ENCODE measurements at regions not wholly inside any gene's neighbourhood (a gene's known extent, or its start where the extent isn't known, plus 50 kb on each side); places are given as distances from the start of the nearest gene placed in this dataset.

GRCh38 chr5:175103746-175104145, 340.2 kb downstream of the DRD1 start:
- DNase-seq, result no peak

GRCh38 chr5:175102717-175103116, 341.3 kb downstream of the DRD1 start:
- DNase-seq, result no peak

DNA sequence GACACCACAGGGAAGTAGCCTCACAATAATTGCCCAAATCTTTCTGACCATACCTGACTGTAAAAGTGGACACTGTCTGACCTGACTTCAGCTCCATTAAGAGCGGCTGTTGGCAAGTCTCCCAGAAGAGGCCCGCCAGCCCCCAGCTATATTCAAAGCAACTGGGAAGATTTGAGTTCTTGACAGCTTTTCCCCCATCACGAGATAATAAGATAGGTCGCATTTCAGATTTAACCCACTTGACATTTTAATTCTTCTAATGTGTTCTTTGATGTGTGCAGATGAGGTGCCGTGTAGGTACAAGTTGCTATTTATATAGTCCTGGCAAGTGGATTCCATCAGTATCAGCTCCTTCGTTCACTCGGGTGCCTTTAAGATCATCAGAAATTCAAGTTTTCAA, 345.7 kb downstream of the DRD1 start:
- DNase-seq, result no peak

- DNase-seq, result no peak
Measured at GRCh38 chr5:175096469-175097165, 347.4 kb downstream of the DRD1 start.

- DNase-seq, result no peak
Measured at GRCh38 chr5:175094461-175094860, 349.5 kb downstream of the DRD1 start.

GRCh38 chr5:175092691-175093090, 351.3 kb downstream of the DRD1 start:
- no peak for DNase-seq

- DNase-seq, result no peak
Measured at GRCh38 chr5:175088963-175089362, 355.0 kb downstream of the DRD1 start.

DNA sequence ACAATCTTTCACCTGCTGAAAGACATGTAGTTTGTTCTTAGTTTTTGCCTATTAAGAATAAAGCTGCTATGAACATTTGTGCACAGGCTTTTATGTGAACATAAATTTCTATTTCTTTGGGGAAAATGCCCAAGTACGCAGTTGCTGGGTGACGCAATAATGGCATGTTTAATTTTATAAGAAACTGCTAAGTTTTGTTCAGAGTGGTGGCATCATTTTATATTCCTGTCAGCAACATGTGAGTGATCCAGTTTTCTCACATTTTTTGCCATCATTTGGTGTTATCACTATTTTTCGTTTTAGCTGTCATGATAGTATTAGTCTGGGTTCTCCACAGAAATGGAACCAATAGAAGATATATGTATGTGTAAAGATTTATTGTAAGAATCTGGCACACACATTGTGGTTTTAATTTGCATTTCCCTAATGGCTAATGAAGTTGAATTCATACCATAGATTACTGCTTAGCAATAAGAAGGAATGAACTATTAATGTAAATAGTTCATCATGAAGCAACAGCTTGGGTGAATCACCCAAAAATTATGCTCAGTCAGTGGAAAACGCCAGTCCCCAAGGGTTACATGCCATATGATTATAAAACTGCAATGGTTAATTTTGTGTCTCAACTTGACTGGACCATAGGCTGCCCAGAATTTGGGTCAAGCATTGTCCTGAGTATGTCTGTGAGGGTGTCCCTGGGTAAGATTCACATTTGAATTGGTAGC, 358.6 kb downstream of the MSX2 start:
- no peak for DNase-seq

DNA sequence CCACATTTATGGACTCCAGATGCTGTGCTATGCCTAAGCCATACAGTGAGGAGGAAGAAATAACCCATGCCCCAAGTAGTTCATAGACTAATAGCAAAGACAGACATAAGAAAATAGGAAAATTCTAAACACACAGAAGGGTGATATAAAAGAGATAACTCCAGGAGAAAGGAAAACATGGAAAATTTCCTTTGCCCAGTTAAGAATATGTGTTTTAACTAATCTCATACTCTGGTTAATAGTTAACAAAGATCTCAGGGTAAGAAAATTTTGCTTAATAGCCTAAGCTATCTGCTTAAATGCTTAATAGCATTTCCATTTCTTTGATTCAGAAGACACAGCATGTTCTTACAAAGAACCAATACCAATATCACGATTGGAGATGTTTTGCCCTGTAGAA, 358.0 kb downstream of the MSX2 start:
- DNase-seq, result no peak

DNA sequence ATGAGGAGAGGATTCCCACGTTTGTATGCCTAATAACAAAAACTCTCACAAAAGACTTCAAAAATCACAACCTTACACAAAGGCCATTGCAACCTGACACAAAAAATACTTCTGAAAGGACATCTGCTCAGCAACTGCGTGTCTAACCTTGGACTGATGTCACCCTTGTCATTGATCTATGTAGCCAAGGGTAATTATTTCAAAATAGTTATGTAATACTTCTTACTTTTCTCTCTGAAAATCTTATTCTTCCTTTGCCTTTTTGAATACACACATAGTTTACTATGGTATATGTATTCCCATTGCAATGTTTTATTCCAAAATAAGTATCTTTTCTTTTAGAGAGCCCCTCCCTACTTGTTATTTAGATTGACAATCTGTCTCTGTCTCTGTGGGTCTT, 355.3 kb downstream of the MSX2 start:
- DNase-seq, result no peak

DNA sequence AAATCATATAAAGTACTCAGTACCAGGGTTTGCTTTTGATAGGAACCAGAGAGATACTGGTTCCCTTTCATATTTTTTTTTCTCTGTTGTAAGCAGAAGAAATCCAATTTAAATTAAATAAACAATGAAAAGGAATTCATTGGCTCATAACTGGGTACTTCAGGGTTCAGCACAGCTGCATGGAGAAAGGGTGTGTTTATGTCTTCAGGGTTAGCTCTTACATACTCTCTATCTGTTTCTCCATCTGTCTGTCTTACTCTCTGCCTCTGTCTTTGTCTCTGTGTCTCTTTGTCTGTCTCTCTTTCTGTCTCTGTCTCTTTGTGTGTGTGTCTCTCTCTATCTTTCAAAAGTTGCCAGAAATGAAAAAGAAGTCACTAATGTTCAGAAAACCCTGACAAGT, 345.9 kb downstream of the MSX2 start:
- DNase-seq, result no peak

GRCh38 chr5:175060257-175060656, 335.9 kb downstream of the MSX2 start:
- DNase-seq, result no peak

DNA sequence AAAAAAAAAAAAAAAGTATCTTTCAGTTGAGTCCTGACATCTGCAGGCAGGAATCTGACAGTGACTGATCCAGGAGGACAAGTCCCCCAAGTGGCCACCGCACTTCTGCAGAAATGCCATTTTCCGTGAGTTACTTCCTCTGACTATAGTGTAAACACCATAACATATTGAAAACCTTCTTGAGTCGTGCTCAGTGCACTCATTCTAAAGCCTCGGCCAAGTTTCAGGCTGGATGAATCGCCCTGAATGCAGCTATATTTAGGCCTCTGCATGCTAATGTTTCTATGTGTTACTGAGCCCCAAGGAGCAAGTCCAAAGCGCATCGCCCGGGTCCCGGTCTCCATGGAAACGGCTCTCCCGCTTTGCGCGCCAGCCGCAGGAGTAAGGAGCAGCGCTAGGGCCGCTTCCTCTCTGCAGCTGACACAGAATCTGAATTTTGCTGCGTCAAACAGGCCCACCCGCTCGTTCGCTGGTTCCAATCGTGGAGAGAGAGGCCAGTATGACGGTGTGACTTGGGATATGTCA, 335.4 kb downstream of the MSX2 start:
- DNase-seq, result no peak

DNA sequence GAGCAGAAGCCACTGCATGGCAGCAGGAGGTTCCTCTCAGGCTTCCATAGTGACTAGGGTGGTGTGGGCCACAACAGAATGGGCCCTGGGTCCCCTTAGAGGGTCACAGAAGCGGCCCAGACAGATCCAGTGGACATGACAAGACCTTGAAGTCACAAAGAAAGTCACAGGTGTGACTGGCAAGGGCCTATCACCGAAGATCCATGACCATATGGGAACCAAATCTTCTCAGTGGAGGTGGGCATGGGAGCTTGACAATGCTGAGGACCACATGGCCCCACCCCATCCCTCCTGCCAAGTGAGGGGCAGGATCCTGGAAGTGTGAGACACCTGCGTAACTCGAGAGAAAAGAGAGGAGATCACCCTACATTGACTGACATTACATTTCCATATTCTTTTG, 332.4 kb downstream of the MSX2 start:
- no peak for DNase-seq

DNA sequence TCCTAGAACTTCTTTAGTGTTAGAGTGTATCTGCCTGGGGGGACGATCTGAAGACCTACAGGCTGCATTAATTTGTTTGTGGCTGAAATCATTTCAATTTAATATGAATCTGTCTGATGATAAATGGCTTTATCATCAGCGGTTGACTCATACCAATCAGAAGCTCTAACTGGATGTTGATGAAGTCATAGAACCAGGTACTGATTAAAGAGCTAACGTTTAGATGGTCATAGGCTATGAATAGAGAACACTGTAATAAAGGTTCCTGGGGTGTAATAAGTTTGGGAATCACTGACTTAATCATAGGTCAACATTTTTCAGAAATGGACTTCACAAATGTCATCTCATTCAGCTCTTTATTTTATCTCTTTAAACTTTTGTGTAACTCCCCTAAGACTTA, 329.9 kb downstream of the MSX2 start:
- no peak for DNase-seq

- DNase-seq, result no peak
Measured at GRCh38 chr5:175052351-175052750, 328.0 kb downstream of the MSX2 start.

GRCh38 chr5:175047048-175047447, 322.7 kb downstream of the MSX2 start:
- DNase-seq, result no peak

DNA sequence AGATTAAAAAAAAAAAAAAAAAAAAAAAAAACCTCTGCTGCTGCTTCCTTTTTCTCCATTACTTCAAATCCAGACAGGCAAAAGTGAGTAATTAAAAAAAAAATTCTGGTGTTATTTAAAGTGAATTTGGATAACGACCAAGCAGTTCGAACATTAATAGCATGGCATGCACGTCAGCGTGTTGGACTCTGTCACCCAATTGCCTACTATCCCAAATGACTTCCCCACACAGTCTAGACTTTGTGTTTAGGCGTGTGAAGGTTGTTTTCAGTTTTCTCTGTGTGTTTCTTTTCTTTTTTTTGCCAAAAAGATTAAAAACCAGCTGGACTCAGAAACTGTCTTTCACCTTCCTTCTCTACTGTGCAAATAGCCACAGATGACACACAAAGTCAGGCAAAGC, 321.4 kb downstream of the MSX2 start:
- DNase-seq, result no peak

- DNase-seq, result no peak
Measured at GRCh38 chr5:175037820-175038219, 313.4 kb downstream of the MSX2 start.

- DNase-seq, result no peak
Measured at GRCh38 chr5:175035882-175036533, 311.6 kb downstream of the MSX2 start.

DNA sequence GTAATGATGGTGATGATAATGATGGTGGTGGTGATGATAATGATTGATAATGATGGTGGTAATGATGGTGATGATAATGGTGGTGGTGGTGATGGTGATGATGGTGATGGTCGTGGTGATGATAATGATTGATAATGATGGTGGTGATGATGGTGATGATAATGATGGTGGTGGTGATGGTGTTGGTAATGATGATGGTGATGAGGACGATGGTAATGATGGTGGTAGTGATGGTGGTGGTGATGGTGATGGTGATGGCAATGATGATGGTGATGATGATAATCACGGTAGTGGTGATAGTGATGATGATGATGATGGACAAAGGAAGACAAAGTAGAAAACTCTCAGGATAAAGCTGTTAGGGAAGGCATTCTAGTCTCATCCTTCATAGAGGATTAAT, 310.5 kb downstream of the MSX2 start:
- no peak for DNase-seq

GRCh38 chr5:175032741-175033151, 308.4 kb downstream of the MSX2 start:
- no peak for DNase-seq

DNA sequence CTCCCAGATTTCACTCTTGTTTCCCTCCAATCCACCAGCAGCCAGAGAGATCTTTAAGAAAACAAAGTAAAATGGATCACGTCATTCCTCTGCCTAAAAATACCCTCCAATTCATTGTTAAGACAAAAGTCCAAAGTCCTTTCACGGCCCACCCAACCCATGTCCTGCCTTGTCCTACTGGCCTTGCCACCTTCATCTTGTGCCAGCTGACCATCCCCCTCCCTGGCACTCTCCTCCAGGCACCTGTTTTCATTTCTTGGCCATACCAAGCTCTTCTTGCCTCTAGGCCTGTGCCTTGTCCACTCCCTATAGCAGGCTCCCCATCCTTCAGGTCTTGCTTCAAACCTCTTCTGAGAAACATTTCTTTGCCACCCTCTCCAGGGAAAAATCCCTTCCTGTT, 307.6 kb downstream of the MSX2 start:
- DNase-seq, result no peak

DNA sequence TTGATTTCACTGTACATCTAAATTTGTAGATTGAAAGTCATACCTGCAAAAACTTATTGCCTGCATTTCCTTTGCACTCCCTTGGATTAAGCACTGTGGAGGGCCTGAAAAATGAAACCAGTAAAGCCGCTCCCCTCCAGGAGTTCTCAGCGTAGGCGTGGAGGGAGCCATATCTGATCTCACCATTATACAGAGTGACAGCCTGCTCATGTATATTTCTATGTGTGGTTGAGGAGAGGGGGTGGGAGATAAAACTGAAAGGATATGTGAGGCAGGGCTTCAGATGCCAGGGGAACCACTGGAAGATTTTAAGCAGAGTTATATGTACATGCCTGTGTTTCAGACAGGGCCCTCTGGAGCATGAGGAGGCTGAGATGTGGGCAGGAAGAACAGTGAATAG, 303.0 kb downstream of the MSX2 start:
- DNase-seq, result no peak
